ENCODE measurements at regions not wholly inside any gene's neighbourhood (a gene's known extent, or its start where the extent isn't known, plus 50 kb on each side); places are given as distances from the start of the nearest gene placed in this dataset.

GRCh38 chr11:40023724-40024123, 1435.7 kb downstream of the LRRC4C start:
- Mint-ChIP-seq H3K4me3 (ENCODE audit: unreplicated experiment) (no peak overlapping the region), H3K36me3 (ENCODE audit: insufficient read depth, unreplicated experiment) (no peaks in the 10 kb centered on the region), H3K4me1 (ENCODE audit: low read depth, unreplicated experiment) (peaks cover 7% of the 10 kb centered on the region), H3K9me3 (ENCODE audit: unreplicated experiment) (no peaks in the 10 kb centered on the region), H3K27ac (ENCODE audit: unreplicated experiment) (no peak overlapping the region), H3K27me3 (ENCODE audit: insufficient read depth, unreplicated experiment) (no peaks in the 10 kb centered on the region)
- no peaks in the 10 kb centered on the region for H3K36me3 ChIP-seq (ENCODE audit: control insufficient read depth, insufficient read depth, low read length)
- ChIA-PET CTCF (no interaction called here), POLR2A (no interaction called here)
- TF ChIP-seq CTCF (IDR thresholded peaks at IDR 0.05; ENCODE audit: insufficient read depth in 1 of 2, low read depth in 1 of 2, low read length in 1 of 2, severe bottlenecking in 1 of 2, unreplicated experiment in 1 of 2) = no peak
- no peaks in the 10 kb centered on the region for H3K27me3 ChIP-seq (replicated peaks; ENCODE audit: control insufficient read depth, insufficient read depth, low read length)
- no peak for DNase-seq
- no TSS peak for BruUV-seq (replicated peaks)
- intact Hi-C loops (cut with micrococcal nuclease; ENCODE audit: unreplicated experiment) = no loop called here
- H3K9me3 ChIP-seq = no peaks in the 10 kb centered on the region; the same call in 1 of the 2 replicates
- no peak overlapping the region for H3K4me3 ChIP-seq (ENCODE audit: low read depth, low read length)
- H3K4me1 ChIP-seq = peaks cover 13% of the 10 kb centered on the region

GRCh38 chr11:40010011-40010410, 1449.4 kb downstream of the LRRC4C start:
- DNase-seq = no peak
- no peaks in the 10 kb centered on the region for H3K4me1 ChIP-seq
- no peak for TF ChIP-seq CTCF (IDR thresholded peaks at IDR 0.05; ENCODE audit: insufficient read depth in 1 of 2, low read depth in 1 of 2, low read length in 1 of 2, severe bottlenecking in 1 of 2, unreplicated experiment in 1 of 2)
- no peak overlapping the region for H3K27ac Mint-ChIP-seq (ENCODE audit: unreplicated experiment)
- BruUV-seq (replicated peaks) = no TSS peak
- intact Hi-C loops (cut with micrococcal nuclease; ENCODE audit: unreplicated experiment) = no loop called here
- no peak overlapping the region for H3K4me3 ChIP-seq (ENCODE audit: low read depth, low read length)
- H3K4me1 Mint-ChIP-seq (ENCODE audit: low read depth, unreplicated experiment) = no peaks in the 10 kb centered on the region
- no peaks in the 10 kb centered on the region for H3K9me3 Mint-ChIP-seq (ENCODE audit: unreplicated experiment)
- no peaks in the 10 kb centered on the region for H3K36me3 ChIP-seq (ENCODE audit: control insufficient read depth, insufficient read depth, low read length)
- H3K36me3 Mint-ChIP-seq (ENCODE audit: insufficient read depth, unreplicated experiment) = no peaks in the 10 kb centered on the region
- POLR2A ChIA-PET = no interaction called here
- H3K4me3 Mint-ChIP-seq (ENCODE audit: unreplicated experiment) = no peak overlapping the region
- no peaks in the 10 kb centered on the region for H3K27me3 Mint-ChIP-seq (ENCODE audit: insufficient read depth, unreplicated experiment)
- no peaks in the 10 kb centered on the region for H3K27me3 ChIP-seq (replicated peaks; ENCODE audit: control insufficient read depth, insufficient read depth, low read length)
- H3K9me3 ChIP-seq = no peaks in the 10 kb centered on the region
- CTCF ChIA-PET = no interaction called here

- Histone ChIP-seq H3K27me3 (replicated peaks; ENCODE audit: control insufficient read depth, insufficient read depth, low read length) (no peaks in the 10 kb centered on the region), H3K4me1 (peaks cover 30% of the 10 kb centered on the region), H3K9me3 (0 out of 2 replicates have a peak, but pooled peaks cover 3% of the 10 kb centered on the region), H3K4me3 (ENCODE audit: low read depth, low read length) (no peak overlapping the region), H3K36me3 (ENCODE audit: control insufficient read depth, insufficient read depth, low read length) (no peaks in the 10 kb centered on the region)
- Mint-ChIP-seq H3K9me3 (ENCODE audit: unreplicated experiment) (peaks cover 19% of the 10 kb centered on the region), H3K27ac (ENCODE audit: unreplicated experiment) (no peak overlapping the region), H3K27me3 (ENCODE audit: insufficient read depth, unreplicated experiment) (no peaks in the 10 kb centered on the region), H3K4me1 (ENCODE audit: low read depth, unreplicated experiment) (peaks cover 22% of the 10 kb centered on the region), H3K4me3 (ENCODE audit: unreplicated experiment) (no peak overlapping the region), H3K36me3 (ENCODE audit: insufficient read depth, unreplicated experiment) (peaks cover 11% of the 10 kb centered on the region)
- no TSS peak for BruUV-seq (replicated peaks)
- intact Hi-C loops (cut with micrococcal nuclease; ENCODE audit: unreplicated experiment) = no loop called here
- DNase-seq = no peak
- ChIA-PET CTCF (no interaction called here), POLR2A (no interaction called here)
- no peak for TF ChIP-seq CTCF (IDR thresholded peaks at IDR 0.05; ENCODE audit: insufficient read depth in 1 of 2, low read depth in 1 of 2, low read length in 1 of 2, severe bottlenecking in 1 of 2, unreplicated experiment in 1 of 2)
These were observed 1466.9 kb downstream of the LRRC4C start for GRCh38 chr11:39992551-39992950.
